Right renal pelvis (tissue), 4 donors: ENCODE measurements at regions not wholly inside any gene's neighbourhood (a gene's known extent, or its start where the extent isn't known, plus 50 kb on each side); places are given as distances from the start of the nearest gene placed in this dataset.
"Not testable (repeated sequence)": the region's sequence is repeated elsewhere in the genome, so short reads cannot be mapped to it uniquely, and the experiment has no call there.

Experiments
- DNase-seq, 4 donors: peaks; one replicate each; pipeline ENCODE4 v3.0.0-alpha.2; 2013; ENCODE audit warnings: low read depth in 4 of 4, low spot score in 3 of 4, missing footprints in 1 of 4

DNA sequence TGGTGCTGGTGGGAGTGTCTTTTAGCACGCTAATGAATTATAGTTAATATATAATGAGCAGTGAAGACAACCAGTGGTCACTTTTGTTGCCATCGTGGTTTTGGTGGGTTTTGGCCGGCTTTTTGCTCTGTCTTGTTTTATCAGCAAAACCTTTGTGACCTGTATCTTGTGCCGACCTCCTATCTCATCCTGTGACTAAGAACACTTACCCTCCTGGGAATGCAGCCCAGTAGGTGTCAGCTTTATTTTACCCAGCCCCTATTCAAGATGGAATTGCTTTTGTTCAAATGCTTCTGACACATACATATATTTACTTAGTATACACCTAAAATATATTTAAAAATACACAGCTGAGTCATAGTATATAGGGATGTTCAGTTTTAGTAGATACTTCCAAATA lies 770.3 kb downstream of the PDCD6IP start:
- DNase-seq: no peak

DNA sequence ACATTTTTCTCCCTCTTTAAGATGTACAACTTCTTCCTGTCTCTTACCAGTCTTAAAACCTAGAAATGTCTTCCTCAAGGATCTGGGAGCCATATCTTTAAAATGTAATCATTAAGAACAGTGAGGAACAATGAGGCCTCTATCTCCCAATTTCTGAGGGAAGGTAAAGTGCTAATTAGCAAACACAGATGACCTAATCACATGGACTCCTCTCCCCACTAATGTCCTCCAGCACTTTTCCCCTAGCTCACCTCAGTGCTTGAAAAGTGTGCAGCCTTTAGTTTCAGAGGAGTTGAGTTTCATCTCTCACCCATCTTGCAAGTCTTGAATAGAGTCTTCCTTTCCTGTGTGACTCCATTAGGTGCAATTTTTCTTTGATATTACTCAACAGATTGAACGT lies 771.0 kb downstream of the PDCD6IP start:
- no peak for DNase-seq

DNA sequence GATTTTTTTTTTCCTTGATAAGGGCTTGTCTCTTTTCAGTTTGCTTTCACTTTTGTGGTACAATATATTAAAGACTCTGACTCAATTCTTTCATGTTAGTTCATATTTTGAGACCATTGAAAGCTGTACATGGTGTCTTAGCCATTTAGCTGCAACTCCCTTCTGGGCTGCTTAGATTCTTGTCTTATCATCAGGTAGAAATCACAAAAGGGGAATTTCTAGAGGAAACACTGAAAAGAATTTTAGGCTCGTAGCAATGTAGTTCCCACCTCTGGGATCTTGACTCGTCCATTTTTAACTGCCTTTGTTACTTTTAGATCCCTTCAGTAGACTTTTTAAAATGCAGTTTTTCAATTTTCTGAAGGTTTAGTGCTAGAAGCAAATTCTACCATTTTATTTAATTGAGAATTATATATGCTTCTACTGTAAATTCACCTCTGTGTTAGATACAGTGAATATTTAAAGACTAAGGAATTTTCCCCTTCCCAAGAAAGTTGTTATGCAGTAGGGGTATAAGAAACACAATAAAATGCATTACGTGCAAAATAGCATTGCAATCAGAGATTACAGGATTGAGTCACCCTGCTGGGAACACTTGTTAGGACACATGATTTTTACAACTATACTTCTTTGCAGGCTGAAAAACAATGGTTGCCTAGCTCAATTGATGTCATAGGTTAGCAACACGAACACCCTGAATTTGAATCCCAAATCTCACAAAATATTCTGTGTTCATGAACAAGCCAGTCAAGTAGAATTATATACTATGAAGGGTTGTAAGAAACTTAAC lies 772.7 kb downstream of the PDCD6IP start:
- no peak for DNase-seq

DNA sequence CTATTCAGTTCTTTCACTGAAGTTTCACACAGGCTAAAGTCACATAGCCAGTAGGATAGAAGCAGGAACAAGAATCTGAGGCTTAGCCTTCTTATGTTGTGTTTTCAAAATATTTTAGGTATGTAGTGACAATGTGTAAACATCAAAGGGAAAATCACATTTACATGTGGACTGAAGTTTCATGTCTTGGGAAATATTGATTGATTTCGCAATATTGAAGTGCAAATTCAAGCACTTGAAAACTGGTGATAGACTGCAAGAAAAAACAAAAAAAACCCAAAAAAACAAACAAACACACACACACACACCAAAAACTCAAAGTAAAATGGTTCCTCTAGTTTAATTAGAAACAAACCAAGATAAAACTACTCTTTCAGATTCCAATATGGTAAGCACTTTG lies 773.3 kb downstream of the PDCD6IP start:
- DNase-seq: no peak

DNA sequence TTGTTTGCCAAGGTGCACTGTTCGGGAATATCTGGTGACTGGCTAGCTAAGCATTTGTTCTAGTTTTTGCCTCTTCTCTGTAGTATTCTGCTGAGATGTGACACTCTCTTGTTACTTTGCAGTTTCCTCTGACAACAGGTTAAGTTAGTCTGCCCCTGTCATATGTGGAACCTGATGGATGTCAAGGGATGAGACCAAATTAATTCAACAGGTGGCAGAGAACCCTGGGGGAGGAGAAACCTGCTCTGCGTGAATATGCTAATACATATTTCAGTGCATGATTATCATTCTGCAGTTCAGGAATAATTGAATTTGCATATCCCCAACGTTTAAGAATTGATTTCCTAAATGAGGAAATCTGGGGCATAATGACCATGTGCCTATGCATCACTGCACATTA lies 777.3 kb downstream of the PDCD6IP start:
- no peak for DNase-seq

DNA sequence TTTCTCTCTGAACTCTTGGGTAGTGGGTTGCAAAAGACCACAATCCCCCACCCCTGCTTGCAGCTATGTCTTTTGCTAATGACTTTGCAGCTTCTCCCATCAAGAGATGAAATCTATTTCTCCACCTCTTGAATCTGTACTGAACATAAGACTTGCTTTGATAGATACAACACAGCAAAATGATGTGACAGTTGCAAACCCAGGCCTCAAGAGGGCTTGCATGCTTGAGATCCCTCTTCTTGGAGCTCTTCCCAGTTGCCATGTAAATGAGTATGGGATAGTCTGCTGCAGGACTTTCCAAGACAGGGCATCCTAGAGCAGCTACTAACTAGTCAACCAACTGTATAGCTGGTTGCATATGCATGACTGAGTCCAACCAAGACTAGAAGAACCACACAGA lies 783.6 kb downstream of the PDCD6IP start:
- DNase-seq: no peak

DNA sequence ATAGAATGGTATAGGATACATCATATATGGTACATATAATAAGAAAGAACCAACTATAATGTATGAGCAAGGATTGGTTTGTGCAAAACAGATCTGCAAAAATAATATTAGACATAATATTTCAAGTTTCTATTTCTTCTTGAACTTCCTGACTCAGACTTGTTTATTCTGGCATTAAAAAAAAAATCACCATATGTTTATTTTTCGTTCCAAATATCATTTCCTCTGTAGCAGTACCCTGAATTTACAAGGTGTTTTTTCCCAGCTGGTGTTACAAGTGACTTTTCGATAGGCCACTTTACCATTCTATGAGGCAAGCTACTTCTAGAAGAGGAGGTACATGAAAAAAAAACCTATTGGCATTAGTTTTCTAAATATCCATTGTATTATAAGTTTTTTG lies 785.0 kb downstream of the PDCD6IP start:
- DNase-seq: no peak

DNA sequence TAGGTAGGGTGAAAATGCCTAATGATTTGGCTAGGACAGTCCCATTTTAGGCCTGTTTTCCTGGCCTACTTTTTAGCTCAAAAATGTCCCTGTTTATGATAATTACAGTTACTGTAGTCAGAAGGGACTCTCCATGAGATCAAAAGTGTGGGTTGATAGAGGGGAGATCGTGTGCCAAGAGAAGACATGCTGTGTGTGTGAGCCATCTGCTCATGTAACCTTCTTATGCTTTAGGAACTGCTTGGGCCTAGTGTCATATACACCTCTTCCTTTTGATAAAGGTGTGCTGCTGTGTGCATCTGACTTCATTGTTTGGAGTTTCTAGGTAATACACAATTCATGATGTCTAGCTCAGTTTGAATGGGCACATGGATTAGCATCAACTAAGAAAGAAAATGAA lies 786.5 kb downstream of the PDCD6IP start:
- no peak for DNase-seq

DNA sequence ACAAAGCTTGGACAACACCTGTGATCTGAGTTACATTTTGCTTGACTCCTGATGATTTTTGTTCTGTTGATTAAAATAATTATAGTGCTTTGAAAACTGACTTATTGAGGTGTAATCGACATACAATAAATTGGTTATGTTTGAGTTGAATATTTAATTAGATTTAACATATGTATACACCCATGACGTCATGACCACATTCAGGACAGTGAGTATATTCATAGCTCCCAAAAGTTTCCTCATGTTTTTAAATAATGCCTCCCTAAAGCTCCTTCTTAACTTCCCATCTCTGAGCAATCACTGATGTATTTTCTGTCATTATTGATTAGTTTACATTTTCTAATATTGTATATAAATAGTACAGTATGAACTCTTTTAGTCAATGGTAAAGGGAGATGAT lies 801.2 kb downstream of the PDCD6IP start:
- no peak for DNase-seq

DNA sequence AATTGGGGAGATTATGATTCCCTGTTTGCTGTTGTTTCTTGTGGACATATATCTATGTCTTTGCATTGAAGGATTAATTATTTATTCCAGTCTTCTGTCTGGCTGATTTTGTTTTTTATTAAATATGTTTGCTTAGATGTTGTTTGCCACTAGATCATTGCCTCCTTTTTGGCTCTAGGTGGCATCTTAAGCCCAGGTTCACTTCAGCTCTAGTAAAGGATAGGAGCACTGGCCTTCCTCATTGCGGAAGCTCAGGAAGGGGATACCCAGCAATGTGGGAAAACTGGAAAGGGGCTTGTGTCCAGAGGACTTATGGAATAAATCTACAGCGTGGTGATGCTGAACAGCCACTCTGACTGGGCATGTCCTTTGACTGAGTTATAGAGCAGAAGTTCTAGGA lies 821.6 kb downstream of the PDCD6IP start:
- DNase-seq: no peak

DNA sequence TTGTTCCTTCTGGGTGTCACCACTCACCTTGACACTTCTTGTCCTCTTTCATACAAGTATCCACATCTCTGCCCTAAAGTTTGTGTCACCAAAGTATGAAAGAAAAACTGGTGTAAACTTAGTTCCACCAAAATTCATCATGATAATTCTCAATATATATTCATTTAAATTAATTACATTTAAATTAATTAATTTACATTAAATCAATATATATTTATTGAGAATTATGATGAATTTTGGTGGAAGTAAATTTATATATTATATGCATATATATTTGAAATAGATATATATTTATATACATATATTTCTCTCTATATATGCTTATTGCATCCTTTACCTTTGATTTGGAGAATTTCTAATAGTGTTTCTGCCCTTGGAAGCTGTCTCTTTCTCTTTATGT lies 828.3 kb downstream of the PDCD6IP start:
- no peak for DNase-seq

DNA sequence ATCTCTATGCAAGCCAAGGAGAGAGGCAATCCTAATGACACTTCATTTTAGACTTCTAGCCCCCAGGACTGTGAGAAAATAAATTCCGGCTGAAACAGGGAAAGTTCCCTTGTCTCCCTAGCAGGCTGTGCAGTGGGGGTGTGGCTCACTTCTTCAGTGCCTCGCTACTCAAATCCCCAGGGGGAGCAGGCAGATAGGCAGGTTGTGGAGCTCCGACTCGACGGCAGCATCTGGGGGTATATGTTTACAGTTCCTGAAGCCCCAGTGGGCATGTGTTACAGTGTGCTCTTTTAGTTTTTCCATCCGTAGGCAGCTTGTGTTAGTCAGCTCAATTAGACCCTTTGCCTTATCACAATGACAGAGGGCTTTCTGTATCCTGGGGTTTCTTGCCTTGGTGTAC lies 836.5 kb downstream of the PDCD6IP start:
- no peak for DNase-seq

DNA sequence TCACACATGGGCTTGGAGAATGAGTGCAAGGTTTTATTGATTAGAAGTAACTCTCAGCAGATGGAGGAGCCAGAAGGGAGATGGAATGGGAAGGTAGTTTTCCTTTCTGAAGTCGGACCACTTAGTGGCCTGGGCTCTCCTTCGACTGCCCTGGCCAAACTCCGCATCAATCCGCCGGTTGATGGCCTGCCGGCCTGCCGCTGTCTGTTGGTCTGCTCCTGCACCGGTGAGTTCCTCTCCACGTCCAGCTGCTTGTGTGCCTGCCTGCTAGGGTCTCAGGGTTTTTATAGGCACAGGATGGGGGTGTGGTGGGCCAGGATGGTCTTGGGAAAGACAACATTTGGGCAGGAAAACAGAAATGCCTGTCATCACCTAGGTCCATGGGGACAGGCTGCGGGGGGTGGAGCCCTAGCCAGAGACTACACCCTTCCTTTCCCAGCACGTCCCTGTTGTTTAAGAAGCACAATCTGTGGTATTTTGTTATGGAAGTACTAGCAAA lies 837.0 kb downstream of the PDCD6IP start:
- no peak for DNase-seq

DNA sequence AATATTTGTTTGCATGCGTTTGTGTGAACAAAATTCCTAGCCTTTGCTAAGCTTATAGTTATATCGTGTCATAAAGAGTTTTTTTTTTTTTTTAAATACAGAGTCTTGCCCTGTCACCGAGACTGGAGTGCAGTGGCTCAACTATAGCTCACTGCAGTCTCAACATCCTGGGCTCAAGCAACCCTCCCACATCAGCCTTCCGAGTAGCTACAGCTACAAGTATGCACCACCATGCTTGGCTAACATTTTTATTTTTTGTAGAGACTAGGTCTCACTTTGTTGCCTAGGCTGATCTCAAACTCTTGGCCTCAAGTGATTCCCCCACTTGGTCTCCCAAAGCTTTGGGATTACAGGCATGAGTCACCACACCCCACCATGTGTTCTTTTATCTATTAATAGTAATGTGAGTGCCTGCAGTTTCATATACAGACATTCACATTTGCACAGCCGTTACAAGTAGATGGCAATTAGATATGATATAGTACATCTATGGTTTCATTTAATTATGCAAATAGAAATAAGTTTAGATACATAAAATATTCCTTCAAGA lies 848.6 kb downstream of the PDCD6IP start:
- no peak for DNase-seq

DNA sequence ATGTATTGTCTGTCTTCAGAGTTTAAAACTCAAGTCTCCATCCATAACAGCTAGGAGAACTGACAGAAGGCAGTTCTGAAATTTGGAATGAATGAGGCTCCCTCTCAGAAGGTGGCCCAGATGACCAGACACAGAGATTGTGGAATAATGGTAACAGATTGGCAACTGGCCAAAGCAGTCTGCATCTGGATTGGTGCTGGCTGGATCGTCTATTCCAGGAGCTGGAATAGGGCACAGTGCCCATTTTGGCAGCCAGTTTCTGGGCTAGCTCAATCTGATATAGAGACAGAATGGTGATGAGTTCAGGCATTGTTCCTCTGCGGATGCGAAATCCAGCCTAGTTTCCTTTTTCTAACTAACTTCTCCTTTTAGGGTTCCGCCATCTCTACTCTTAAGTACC lies 851.7 kb downstream of the PDCD6IP start:
- no peak for DNase-seq

DNA sequence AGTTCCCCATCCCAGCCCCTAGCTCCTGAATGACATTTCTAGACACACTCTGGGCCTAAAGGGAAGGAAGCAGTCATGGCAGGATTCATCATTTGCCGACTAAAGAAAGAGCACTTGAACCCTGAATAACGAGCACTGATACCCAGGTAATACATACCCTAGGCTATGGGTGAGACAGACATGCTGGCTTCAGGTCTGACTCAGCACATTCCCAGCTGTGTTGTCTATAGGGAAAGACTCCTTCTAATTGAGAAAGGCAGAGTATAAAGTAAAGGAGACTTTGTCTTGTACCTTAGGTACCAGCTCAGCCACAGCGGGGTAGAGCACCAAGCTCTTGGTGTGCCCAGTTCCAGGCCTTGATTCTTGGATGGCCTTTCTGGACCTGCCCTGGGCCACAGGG lies 870.5 kb downstream of the PDCD6IP start:
- DNase-seq: no peak

DNA sequence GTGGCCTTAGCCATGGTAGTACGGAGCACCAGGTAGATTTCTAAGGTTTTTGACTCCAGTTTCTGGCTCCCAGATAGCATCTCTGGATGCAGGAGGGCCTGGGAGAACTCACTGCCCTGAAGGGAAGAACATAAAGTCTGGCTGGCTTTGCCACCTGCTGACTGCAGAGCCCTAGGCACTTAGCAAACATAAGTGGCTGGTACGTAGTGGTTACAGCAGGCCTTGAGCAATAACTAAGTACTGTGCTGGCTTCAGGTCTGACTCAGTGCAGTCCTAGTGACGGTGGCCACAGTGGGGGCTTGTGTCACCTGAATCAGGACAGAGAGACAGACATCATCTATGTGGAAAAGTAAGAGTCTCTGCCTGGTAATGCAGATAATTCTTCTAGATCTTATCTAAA lies 871.1 kb downstream of the PDCD6IP start:
- no peak for DNase-seq

DNA sequence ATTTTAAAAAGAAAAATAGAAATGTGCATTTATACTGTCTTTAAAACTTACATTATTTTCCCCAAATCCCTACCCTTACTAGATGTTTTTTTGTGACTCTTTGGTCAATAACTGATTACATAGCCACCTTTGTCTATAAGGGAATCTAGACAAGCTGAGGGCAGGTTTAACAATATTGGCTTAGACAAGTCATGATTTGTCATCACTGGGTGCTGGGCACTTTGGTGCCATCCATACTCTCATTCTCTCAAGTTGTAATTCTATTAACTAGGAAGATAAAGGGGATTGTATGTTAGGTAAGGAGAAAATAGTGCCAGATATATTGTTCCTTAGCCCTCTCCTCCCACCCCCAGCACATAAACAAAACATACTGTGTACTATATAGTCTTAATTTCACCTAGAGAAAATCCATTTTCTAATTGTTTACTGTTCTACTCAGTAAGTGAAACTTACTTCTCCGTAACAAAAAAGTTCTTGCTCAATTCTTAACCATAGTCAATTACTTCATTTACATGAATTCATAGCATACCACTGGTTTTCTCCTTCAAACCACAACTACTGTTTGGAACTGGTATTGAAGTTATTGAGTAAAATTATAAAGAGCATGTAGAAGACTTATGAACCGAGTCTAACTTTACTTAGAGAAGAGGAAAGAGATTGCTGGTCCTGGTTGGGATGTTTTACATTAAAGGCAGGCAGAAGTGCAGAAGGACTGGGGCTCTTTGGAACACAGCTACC lies 877.1 kb downstream of the PDCD6IP start:
- DNase-seq: no peak

DNA sequence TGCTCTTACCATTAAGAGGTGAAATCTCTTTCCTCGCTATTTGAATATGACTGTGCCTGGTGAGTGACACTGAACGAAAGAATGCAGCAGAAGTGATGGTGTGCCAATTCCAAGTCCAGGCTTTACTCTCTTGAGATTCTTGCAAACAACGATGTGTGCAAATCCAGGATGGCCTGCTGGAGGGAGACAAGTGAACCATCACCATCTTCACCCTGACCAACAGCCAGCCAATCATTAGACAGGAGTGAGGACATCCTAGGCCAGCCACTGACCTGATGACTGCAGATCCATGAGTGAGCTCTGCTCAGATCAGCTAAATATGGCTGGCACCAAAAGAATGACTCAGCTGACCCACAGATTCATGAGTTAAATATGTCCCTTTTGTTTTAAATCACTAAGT lies 878.0 kb downstream of the PDCD6IP start:
- no peak for DNase-seq

DNA sequence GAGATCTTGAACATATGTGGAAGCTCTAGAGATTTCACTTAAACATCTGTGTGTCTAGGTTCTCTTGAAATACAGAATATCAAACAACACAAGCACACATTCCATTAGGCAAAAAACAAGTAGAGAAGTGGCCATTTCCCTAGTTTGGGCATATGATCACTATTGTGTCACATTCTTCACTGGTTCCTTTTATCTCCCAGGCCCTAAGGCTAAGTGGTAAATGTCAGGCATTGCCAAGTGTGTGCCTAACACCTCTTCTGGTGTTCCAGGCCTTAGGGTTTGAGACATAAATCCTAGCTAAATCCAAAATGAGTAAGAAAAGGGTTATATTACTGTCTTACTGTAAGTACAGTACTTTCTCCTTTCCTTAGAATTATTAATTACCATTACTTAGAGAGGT lies 880.1 kb downstream of the PDCD6IP start:
- no peak for DNase-seq

DNA sequence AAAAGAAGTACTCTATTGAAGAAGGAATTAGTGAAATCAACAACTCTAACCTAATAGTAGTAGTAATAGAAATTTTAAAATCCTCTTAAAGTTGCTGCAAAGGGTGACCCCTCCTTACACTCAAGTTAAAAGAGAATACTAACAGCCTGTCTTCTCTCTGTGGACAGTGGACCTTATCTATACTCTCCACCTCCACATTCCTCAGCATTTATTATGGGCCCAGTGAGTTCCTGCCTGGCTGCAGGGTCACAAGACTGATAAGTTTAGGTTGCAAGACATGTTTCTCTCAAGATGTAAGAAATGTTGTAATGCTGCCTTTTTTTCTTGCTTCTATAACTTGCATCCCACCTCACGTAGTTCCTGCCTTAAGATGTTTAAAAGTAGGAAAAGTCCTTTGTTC lies 880.6 kb downstream of the PDCD6IP start:
- not testable (repeated sequence) for DNase-seq

DNA sequence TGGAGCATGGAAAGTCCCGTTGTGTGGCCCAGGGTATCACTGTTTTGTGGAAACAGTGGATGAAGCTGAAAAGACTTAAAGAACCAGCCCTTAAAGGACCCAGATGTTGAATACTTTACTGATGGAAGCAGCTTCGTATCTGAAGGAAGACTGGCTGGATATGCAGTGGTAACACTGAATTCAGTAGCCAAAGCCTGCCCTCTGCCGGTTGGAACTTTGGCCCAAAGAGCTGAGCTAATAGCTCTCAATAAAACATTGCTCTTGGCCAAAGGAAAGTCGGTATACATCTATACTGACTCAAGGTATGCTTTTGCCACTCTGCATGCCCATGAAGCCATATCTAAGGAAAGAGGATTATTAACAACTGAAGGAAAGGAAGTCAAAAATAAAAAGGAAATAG lies 885.4 kb downstream of the PDCD6IP start:
- peak in 3 of 4 donors; percentile 23 to 40 (median 39) for DNase-seq
